AG08395 (cell line): ENCODE measurements at regions not wholly inside any gene's neighbourhood (a gene's known extent, or its start where the extent isn't known, plus 50 kb on each side); places are given as distances from the start of the nearest gene placed in this dataset.
"Not testable (repeated sequence)": the region's sequence is repeated elsewhere in the genome, so short reads cannot be mapped to it uniquely, and the experiment has no call there.

Experiments
- DNase-seq: peaks from one replicate; pipeline ENCODE4 v3.0.0; 2012; ENCODE audit warnings: mixed read lengths, low spot score

GRCh38 chr4:79217025-79217424, 108.8 kb downstream of the NAA11 start:
- DNase-seq = no peak

- no peak for DNase-seq
Observed at GRCh38 chr4:79213702-79214101, 112.2 kb downstream of the NAA11 start.

GRCh38 chr4:79213010-79213409, 112.9 kb downstream of the NAA11 start:
- no peak for DNase-seq

DNA sequence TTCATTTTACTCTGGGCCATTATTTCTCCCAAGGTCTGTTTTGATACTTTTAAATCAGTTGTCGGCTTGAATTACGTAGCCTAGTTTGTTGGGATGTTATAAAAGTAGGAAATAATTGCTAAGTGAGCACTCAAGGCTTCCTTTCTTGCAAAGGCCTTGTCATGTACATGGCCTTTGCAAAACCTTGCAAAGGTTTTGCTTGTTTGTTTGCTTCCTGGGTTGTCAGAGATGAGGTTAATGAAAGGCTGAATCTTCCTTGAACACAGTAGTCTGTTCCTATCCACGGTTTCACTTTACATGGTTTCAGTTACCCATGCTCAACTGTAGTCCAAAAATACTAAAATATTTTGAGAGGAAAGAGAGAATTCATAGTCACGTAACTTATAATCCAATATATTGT, 113.5 kb downstream of the NAA11 start:
- DNase-seq = no peak

GRCh38 chr4:79211490-79211889, 114.4 kb downstream of the NAA11 start:
- DNase-seq = no peak

GRCh38 chr4:79210636-79211049, 115.2 kb downstream of the NAA11 start:
- DNase-seq = no peak

DNA sequence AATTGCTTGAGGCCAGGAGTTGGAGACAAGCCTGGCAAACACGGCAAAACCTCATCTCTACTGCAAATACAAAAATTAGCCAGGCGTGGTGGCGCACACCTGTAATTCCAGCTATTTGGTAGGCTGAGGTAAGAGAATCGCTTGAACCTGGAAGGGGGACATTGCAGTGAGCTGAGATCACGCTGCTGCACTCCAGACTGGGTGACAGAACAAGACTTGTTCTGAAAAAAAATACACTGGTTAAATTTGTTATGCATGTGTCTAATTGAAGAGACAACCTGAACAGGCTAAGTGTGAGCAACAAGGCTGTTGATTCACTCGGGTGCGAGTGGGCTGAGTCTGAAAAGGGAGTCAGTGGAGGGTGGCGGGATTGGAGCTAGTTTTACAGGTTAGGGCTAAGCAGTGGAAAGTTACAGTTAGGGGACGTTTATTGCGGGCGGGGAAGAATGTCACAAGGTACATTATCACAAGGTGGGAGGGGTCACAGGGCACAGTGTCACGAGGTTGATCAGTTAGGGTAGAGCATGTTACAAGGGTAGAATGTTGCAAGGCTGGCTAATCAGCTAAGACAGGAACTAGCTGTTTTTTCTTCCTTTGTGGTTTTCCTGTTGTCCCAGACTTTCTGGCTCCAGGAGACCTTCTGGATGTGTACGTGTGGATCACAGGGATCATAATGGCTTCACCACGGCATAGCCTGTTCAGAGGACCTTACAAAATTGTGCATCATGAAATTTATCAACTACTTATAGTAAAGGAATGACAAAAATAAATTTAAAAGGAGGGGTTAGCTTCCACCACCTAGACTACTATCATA, 115.8 kb downstream of the NAA11 start:
- DNase-seq = no peak

GRCh38 chr4:79209081-79209480, 116.8 kb downstream of the NAA11 start:
- DNase-seq = no peak

DNA sequence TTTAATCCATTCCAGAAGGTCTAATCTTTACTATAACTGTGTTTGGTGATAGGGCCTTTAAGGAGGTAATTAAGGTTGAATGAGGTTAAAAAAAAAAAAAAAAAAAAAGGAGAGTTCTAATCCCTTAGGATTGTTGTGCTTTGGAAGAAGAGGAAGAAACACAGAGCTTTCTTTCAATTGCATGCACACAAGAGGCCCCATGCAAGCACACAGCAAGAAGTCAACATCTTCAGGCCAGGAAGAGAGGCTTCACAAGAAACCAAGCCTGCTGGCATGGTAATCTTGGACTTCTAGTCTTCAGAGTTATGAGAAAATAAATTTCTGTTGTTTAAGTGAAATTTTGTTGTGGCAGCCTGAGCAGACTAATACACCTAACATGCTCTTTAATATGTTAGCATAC, 118.6 kb downstream of the NAA11 start:
- no peak for DNase-seq

DNA sequence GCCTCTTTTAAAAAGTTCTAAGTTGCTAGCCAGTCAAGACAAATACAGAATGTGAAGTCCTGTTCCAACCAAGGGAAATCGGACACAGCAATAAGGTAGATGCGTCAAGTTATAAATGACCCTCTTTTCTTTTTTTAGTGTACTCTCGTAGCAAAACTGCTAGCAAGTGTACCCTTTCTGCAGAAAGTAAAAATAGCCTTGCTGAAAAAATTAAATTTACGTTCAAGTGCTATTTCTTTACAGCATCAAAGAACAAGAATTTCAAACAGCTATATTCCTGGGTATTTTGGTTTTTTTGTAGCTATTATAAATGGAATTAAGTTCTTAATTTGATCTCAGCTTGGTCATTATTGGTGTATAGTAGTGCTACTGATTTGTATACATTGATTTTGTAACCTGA, 119.2 kb downstream of the NAA11 start:
- no peak for DNase-seq

GRCh38 chr4:79205121-79205520, 120.7 kb downstream of the NAA11 start:
- no peak for DNase-seq

GRCh38 chr4:79201971-79202370, 123.9 kb downstream of the NAA11 start:
- no peak for DNase-seq

- no peak for DNase-seq
Observed at GRCh38 chr4:79199743-79200142, 126.1 kb downstream of the NAA11 start.

GRCh38 chr4:79198951-79199587, 126.8 kb downstream of the NAA11 start:
- DNase-seq = no peak

- DNase-seq = no peak
Observed at GRCh38 chr4:79197275-79198009, 128.4 kb downstream of the NAA11 start.

GRCh38 chr4:79191292-79191691, 134.6 kb downstream of the NAA11 start:
- DNase-seq = not testable (repeated sequence)

GRCh38 chr4:79185526-79186045, 140.3 kb downstream of the NAA11 start:
- DNase-seq = no peak

- no peak for DNase-seq
Observed at GRCh38 chr4:79184476-79184875, 141.4 kb downstream of the NAA11 start.

- no peak for DNase-seq
Observed at GRCh38 chr4:79182209-79182608, 143.7 kb downstream of the NAA11 start.

DNA sequence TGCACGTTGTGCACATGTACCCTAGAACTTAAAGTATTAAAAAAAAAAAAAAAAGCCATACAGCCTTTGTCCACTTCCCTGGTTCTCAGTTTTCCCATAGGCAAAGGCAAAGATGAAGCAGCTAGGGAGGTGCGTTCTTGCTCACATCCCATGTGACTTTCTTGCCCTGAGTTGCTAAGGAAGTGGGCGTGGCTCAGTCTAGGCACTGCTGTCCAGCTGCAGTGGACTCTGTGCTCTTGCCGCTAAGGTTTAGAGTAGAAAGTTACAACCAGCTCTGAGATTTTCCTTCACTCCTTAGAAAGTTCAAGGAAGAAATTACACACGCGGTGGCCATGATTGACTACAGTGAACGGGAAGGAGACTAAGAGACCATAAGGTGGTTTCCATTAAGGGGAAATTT, 144.7 kb downstream of the NAA11 start:
- no peak for DNase-seq

DNA sequence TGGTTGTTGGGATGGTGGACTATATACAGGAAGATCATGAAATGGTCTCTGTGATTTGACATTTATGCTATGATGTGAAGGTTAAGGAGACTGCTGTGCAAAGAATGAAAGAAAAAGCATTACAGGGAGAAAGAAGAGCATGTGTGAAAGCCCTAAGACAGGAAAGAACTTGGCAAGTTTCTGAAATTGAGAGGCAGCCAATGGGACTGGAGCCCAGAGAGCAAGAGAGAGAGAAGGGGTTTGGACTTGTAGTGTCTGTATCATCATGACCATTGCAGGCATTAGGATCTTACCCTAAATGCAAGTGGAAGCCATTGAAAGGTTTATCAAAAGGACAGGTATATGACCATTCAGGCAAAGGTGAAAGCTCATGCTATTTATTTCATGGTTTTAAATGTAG, 147.1 kb downstream of the NAA11 start:
- no peak for DNase-seq

DNA sequence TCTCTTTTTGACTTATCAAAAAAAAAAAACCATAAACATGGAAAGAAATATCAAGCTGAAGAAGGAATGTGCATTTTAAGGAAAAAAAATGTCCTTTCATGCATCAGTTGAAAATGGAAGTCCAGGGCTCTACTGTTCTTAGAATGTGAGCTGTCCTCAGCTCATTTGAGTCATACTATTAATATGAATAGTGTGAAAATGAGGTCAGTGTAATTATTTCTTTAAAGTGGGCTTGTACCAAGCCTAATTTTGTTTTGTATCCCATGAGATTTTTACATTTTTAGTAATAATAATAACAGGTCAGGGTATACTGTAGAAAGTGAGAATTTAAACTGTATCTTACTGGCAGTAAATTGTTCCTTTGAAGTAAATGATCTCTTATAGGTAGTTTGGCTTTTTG, 148.5 kb downstream of the NAA11 start:
- no peak for DNase-seq

- no peak for DNase-seq
Observed at GRCh38 chr4:79176351-79176750, 149.5 kb downstream of the NAA11 start.
